Globus pallidus (tissue), 1 donor: ENCODE measurements at regions not wholly inside any gene's neighbourhood (a gene's known extent, or its start where the extent isn't known, plus 50 kb on each side); places are given as distances from the start of the nearest gene placed in this dataset.

ENCODE experiments used
- DNase-seq: peaks from one replicate; pipeline ENCODE4 v3.0.0-alpha.2; 2015; ENCODE audit warnings: low spot score

- DNase-seq: no peak
These were observed 60.8 kb upstream of the TENT5A start for GRCh38 chr6:81813305-81813704.

- peak; percentile 12 for DNase-seq
These were observed 59.9 kb upstream of the TENT5A start for GRCh38 chr6:81812401-81812800.

- peak; percentile 15 for DNase-seq
These were observed 56.5 kb upstream of the TENT5A start for GRCh38 chr6:81808851-81809570.

GRCh38 chr6:81806793-81807565 lies 54.5 kb upstream of the TENT5A start:
- no peak for DNase-seq

- DNase-seq: no peak
These were observed 49.9 kb upstream of the TENT5A start for GRCh38 chr6:81802356-81802755.
